ENCODE measurements at regions not wholly inside any gene's neighbourhood (a gene's known extent, or its start where the extent isn't known, plus 50 kb on each side); places are given as distances from the start of the nearest gene placed in this dataset.

- intact Hi-C loops (cut with micrococcal nuclease; ENCODE audit: unreplicated experiment) = no loop called here
- no peak for DNase-seq (ENCODE audit: low spot score)
- Histone ChIP-seq H3K4me2 (ENCODE audit: low read depth, low read length) (no peak overlapping the region), H3K9ac (ENCODE audit: insufficient read depth, low read depth, low read length) (no peak overlapping the region), H3K4me3 (replicated peaks in 1 of 3; ENCODE audit: insufficient read depth in 1 of 3, low read depth in 2 of 3, low read length in 3 of 3) (no peak overlapping the region), H2AFZ (ENCODE audit: low read length) (no peak overlapping the region), H3K4me1 (ENCODE audit: insufficient read depth, low read length) (no peaks in the 10 kb centered on the region), H3K27ac (ENCODE audit: extremely low read length, insufficient read depth, low read length) (no peak overlapping the region), H4K20me1 (ENCODE audit: insufficient read depth, low read length) (no peaks in the 10 kb centered on the region), H3K27me3 (ENCODE audit: control insufficient read depth in 1 of 2, insufficient read depth in 2 of 2, low read length in 2 of 2) (no peaks in the 10 kb centered on the region), H3K79me2 (ENCODE audit: insufficient read depth, low read length) (no peaks in the 10 kb centered on the region), H3K36me3 (replicated peaks in 1 of 2; ENCODE audit: control insufficient read depth in 1 of 2, insufficient read depth in 2 of 2, low read length in 2 of 2) (no peaks in the 10 kb centered on the region), H3K9me3 (ENCODE audit: low read length) (no peaks in the 10 kb centered on the region)
- ChIA-PET CTCF (ENCODE audit: low intra/inter-chr PET ratio, low total read pairs) (no interaction called here), POLR2A (no interaction called here)
- no peak for ATAC-seq
- BruUV-seq (replicated peaks) = no TSS peak
- in situ Hi-C loops (cut with HindIII; ENCODE audit: extremely low pct_ligation_motif_present, low pct_unique_long_range_greater_than_20kb) = no loop called here
- WGBS (ENCODE audit: low lambda C conversion rate) = 93% methylated on average over 3 of the region's 3 CpGs
- no peak for TF ChIP-seq ZNF773 (CRISPR knock-in tag; IDR thresholded peaks at IDR 0.05; ENCODE audit: borderline replicate concordance)
- TF ChIP-seq ZNF746 (CRISPR knock-in tag; IDR thresholded peaks at IDR 0.05) = no peak
- no peak for TF ChIP-seq IRF9 (CRISPR knock-in tag; IDR thresholded peaks at IDR 0.05; ENCODE audit: borderline replicate concordance)
- TF ChIP-seq LBX2 (CRISPR knock-in tag; IDR thresholded peaks at IDR 0.05; ENCODE audit: borderline replicate concordance) = no peak
- TF ChIP-seq ZNF598 (CRISPR knock-in tag; IDR thresholded peaks at IDR 0.05; ENCODE audit: borderline replicate concordance) = no peak
- no peak for TF ChIP-seq ELK4 (CRISPR knock-in tag; IDR thresholded peaks at IDR 0.05; ENCODE audit: borderline replicate concordance)
- no peak for FAIRE-seq
These were observed 1279.5 kb downstream of the OTOL1 start for GRCh38 chr3:162776148-162776547.

- FAIRE-seq (no peak), DNase-seq (ENCODE audit: low spot score) (no peak), ATAC-seq (no peak)
- intact Hi-C loops (cut with micrococcal nuclease; ENCODE audit: unreplicated experiment) = no loop called here
- Histone ChIP-seq H3K4me2 (ENCODE audit: low read depth, low read length) (no peak overlapping the region), H3K36me3 (replicated peaks in 1 of 2; ENCODE audit: control insufficient read depth in 1 of 2, insufficient read depth in 2 of 2, low read length in 2 of 2) (no peaks in the 10 kb centered on the region), H3K27ac (ENCODE audit: extremely low read length, insufficient read depth, low read length) (no peak overlapping the region), H3K9ac (ENCODE audit: insufficient read depth, low read depth, low read length) (no peak overlapping the region), H2AFZ (ENCODE audit: low read length) (no peak overlapping the region), H3K27me3 (ENCODE audit: control insufficient read depth in 1 of 2, insufficient read depth in 2 of 2, low read length in 2 of 2) (no peaks in the 10 kb centered on the region), H3K4me1 (ENCODE audit: insufficient read depth, low read length) (no peaks in the 10 kb centered on the region), H4K20me1 (ENCODE audit: insufficient read depth, low read length) (no peaks in the 10 kb centered on the region), H3K4me3 (replicated peaks in 1 of 3; ENCODE audit: insufficient read depth in 1 of 3, low read depth in 2 of 3, low read length in 3 of 3) (no peak overlapping the region), H3K9me3 (ENCODE audit: low read length) (no peaks in the 10 kb centered on the region), H3K79me2 (ENCODE audit: insufficient read depth, low read length) (no peaks in the 10 kb centered on the region)
- in situ Hi-C loops (cut with HindIII; ENCODE audit: extremely low pct_ligation_motif_present, low pct_unique_long_range_greater_than_20kb) = no loop called here
- ChIA-PET CTCF (ENCODE audit: low intra/inter-chr PET ratio, low total read pairs) (no interaction called here), POLR2A (no interaction called here)
- no TSS peak for BruUV-seq (replicated peaks)
- WGBS (ENCODE audit: low lambda C conversion rate) = 6% methylated on average over 1 of the region's 1 CpG
- TF ChIP-seq NCOA1 (CRISPR knock-in tag; IDR thresholded peaks at IDR 0.05) (no peak), ZNF614 (CRISPR knock-in tag; IDR thresholded peaks at IDR 0.05; ENCODE audit: borderline replicate concordance) (no peak)
These were observed 1280.5 kb downstream of the OTOL1 start for GRCh38 chr3:162777118-162777517.

Measured in HepG2 (cell line).